Lower leg skin (tissue), 4 donors: ENCODE measurements at regions not wholly inside any gene's neighbourhood (a gene's known extent, or its start where the extent isn't known, plus 50 kb on each side); places are given as distances from the start of the nearest gene placed in this dataset.

ENCODE experiments used
- DNase-seq, 2 donors: peaks; one replicate each; pipeline ENCODE4 v3.0.0-alpha.2; 2019; ENCODE audit warnings: low spot score in 2 of 2
- H3K4me3 ChIP-seq: fragments of 200-600 bp; sonication (generic); 2 replicates; pipeline ENCODE4 v1.5.1; 2017; ENCODE audit warnings: mild to moderate bottlenecking, low read depth; ENCODE audit not compliant: poor library complexity, severe bottlenecking
- POLR2A ChIP-seq, 2 donors: fragments of 450-650 bp; IDR thresholded peaks; one replicate each; pipeline ENCODE4 v1.6.1; 2016 to 2017; ENCODE audit warnings: antibody characterized with exemption in 2 of 2, mild to moderate bottlenecking in 1 of 2, moderate library complexity in 1 of 2
- whole genome bisulfite sequencing, 2 donors: methylation state at CpG; one replicate each; pipeline ENCODE4 v1.1.5; 2018; 5-methylcytosine and 5-hydroxymethylcytosine counted together
- intact Hi-C: fragments of 100-400 bp; cut with DNase I; formaldehyde crosslinking; loops from one replicate; pipeline ENCODE4 v1.15.0; 2023; ENCODE audit warnings: low total_unique reads
- TF ChIP-seq, protein P1 (sequence below), 3 donors: fragments of 450-650 bp; IDR thresholded peaks; one replicate each; pipeline ENCODE4 v1.5.1; 2016; ENCODE audit warnings: antibody characterized with exemption in 3 of 3, mild to moderate bottlenecking in 3 of 3, moderate library complexity in 2 of 3

DNA sequence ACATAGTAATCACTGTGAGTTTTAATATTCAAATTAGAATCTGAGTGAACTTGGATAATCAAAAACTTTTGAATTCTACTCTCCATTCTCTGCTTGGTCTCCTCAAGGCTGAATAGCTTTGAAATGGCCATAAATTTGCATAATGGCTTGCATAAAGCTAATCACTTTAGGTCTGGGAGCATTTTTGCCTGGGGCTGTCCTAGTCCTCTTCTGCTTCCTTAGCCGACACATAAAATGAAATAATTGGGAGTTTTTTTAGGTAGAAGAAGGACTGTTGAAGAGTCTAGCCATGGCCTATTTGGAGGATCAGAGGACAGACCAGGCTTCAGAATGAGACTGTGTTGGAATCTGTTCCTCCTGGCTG is 91.4 kb upstream of the EEF2KMT start:
- 56 to 75% methylated on average over 1 of the region's 1 CpG for WGBS, 2 donors
- TF ChIP-seq, protein P1, sequence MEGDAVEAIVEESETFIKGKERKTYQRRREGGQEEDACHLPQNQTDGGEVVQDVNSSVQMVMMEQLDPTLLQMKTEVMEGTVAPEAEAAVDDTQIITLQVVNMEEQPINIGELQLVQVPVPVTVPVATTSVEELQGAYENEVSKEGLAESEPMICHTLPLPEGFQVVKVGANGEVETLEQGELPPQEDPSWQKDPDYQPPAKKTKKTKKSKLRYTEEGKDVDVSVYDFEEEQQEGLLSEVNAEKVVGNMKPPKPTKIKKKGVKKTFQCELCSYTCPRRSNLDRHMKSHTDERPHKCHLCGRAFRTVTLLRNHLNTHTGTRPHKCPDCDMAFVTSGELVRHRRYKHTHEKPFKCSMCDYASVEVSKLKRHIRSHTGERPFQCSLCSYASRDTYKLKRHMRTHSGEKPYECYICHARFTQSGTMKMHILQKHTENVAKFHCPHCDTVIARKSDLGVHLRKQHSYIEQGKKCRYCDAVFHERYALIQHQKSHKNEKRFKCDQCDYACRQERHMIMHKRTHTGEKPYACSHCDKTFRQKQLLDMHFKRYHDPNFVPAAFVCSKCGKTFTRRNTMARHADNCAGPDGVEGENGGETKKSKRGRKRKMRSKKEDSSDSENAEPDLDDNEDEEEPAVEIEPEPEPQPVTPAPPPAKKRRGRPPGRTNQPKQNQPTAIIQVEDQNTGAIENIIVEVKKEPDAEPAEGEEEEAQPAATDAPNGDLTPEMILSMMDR (IDR thresholded peaks at IDR 0.05): no peak
- TF ChIP-seq POLR2A (IDR thresholded peaks at IDR 0.05): no peak
- no peak for DNase-seq
- intact Hi-C loops: no loop called here
- H3K4me3 ChIP-seq: no peak overlapping the region

DNA sequence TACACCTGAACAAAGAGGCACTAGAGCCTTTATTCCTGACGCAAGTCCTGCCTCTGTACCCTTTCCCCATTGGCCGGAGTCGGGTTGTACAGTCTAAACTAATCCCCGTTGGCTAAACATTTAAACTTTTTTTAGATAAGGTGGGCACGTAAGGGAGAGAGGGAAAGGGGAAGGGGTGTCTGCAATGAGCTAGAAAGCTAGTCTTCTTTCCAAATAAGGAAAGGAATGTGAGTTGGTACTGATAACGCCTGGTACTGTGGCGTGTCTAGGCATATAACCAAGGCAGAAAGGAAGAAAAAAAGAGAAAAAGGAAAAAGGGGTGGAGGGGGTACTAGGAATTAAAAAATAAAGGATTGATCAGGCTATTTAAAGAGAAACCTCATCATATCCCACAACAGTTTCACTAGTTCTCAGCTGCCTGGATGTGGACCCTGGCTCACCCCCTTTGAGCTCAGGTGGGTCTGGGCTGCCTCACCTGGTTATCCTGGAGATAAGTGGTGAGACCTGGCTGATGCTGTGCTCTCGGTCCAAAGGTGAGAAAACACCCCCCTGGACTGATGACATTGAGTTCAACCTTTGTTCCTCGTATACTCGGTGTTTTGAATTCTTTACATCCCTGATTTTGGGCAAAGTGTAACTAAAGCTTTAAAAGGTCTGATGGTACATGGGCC is 90.9 kb upstream of the EEF2KMT start:
- DNase-seq: no peak
- no peak overlapping the region for H3K4me3 ChIP-seq
- TF ChIP-seq, protein P1 (IDR thresholded peaks at IDR 0.05): no peak
- TF ChIP-seq POLR2A (IDR thresholded peaks at IDR 0.05): no peak
- intact Hi-C loops: no loop called here
- 37 to 42% methylated on average over 10 of the region's 10 CpGs for WGBS, 2 donors

DNA sequence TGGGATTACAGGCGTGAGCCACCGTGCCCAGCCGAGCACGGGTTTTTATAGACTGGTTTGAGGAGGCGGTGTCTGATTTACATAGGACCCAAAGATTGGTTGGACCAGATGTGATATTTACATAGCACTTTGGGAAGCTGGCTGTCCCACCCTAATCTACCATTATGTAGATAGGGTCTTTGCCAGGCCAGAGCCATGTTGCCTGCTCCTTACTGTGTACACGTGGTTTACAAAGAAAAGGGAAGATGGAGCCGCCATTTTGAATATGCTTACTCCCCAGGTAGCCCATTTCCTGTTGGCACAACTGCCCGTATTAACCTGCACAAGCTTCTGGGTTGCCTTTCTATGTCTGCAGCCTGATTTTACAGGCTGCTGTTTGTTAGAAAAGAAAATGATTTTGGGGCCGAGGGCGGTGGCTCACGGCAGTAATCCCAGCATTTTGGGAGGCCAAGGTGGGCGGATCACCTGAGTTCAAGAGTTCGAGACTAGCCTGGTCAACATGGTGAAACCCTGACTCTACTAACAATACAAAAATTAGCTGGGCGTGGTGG is 89.9 kb upstream of the EEF2KMT start:
- WGBS, 2 donors: 78 to 84% methylated on average over 14 of the region's 14 CpGs
- DNase-seq: no peak
- no peak for TF ChIP-seq POLR2A (IDR thresholded peaks at IDR 0.05)
- TF ChIP-seq, protein P1 (IDR thresholded peaks at IDR 0.05): no peak
- intact Hi-C loops: no loop called here
- H3K4me3 ChIP-seq: no peak overlapping the region

DNA sequence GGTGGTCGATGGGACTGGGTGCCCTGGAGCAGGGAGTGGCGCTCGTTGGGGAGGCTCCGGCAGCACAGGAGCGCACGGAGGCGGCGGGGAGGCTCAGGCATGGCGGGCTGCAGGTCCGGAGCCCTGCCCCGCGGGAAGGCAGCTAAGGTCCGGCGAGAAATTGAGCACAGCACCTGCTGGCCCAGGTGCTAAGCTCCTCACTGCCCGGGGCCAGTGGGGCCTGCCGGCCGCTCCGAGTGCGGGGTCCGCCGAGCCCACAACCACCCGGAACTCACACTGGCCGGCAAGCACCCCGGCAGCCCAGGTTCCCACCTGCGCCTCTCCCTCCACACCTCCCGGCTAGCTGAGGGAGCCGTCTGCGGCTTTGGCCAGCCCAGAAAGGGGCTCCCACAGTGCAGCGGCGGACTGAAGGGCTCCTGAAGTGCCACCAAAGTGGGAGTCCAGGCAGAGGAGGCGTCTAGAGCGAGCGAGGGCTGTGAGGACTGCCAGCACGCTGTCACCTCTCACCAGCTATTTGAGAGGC is 88.8 kb upstream of the EEF2KMT start:
- no peak overlapping the region for H3K4me3 ChIP-seq
- TF ChIP-seq POLR2A (IDR thresholded peaks at IDR 0.05): no peak
- TF ChIP-seq, protein P1 (IDR thresholded peaks at IDR 0.05): no peak
- intact Hi-C loops: no loop called here
- 94 to 95% methylated on average over 27 to 33 of the region's 34 CpGs for WGBS, 2 donors
- DNase-seq: no peak

DNA sequence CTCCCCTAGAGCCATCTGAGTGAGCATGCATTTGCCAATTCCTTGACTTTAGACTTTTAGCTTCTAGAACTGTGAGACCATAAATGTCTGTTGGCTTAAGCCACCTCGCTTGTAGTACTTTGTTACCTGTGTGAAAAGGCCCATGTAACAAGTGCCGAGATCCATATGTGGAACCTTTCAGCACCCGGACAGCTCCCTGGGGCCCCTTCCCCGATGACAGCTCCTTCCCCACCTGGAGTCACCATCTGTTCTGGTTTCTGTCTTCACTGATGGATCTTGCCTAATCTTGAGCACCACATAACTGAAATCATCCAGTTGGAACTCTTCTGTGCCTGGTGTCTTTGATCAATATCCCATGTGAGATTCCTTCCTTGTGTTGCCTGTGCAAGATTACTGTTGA is 78.9 kb upstream of the EEF2KMT start:
- DNase-seq: no peak
- WGBS, 2 donors: 30 to 34% methylated on average over 4 of the region's 4 CpGs
- intact Hi-C loops: no loop called here
- TF ChIP-seq POLR2A (IDR thresholded peaks at IDR 0.05): no peak
- TF ChIP-seq, protein P1 (IDR thresholded peaks at IDR 0.05): no peak
- H3K4me3 ChIP-seq: no peak overlapping the region
